ENCODE measurements at regions not wholly inside any gene's neighbourhood (a gene's known extent, or its start where the extent isn't known, plus 50 kb on each side); places are given as distances from the start of the nearest gene placed in this dataset.

DNA sequence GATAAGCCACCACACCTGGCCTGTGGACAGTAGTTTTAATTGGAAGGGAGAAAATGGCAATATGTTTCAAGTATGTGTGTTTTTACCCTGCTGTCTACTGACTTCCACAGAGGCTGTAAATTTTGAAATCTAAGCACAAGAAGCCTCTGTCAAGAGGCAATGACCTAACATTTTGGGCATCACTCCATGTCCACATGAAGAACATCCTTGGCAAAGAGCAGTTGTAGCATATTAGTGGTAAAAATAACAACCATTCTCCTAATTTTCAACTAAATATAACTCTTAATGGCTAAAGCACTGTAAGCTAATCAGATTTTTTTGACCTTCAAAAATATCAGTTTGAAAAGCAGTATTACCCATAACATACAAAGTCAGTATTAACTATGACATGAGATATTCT is 100.3 kb upstream of the APC start:
- TF ChIP-seq CTCF (IDR thresholded peaks at IDR 0.05): no peak
- TF ChIP-seq POLR2A (IDR thresholded peaks at IDR 0.05; ENCODE audit: low read depth): no peak
